ENCODE measurements at regions not wholly inside any gene's neighbourhood (a gene's known extent, or its start where the extent isn't known, plus 50 kb on each side); places are given as distances from the start of the nearest gene placed in this dataset.
A peak's percentile ranks its signal among the peaks of the same experiment; 100 is the strongest.
"Not testable (repeated sequence)": the region's sequence is repeated elsewhere in the genome, so short reads cannot be mapped to it uniquely, and the experiment has no call there.

- H3K4me1 Mint-ChIP-seq: not testable (repeated sequence)
Observed at GRCh38 chr12:8355531-8355930, 100.2 kb upstream of the CLEC6A start.

DNA sequence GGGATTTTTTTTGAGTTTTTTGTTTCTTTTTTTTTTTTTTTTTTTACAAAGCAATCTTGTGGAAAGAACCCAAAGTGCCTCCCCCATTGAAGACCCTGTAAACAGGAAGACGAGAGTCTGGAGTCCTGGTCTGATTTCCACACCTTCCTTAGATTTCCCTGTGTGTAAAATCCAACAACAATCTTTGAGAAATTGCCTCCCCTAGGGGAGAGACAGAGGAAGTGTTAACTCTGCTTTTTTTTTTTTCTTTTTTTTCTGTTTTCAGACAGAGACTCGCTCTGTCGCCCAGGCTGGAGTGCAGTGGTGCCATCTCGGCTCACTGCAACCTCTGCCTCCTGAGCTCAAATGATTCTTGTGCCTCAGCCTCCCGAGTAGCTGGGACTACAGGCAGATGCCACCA, 82.0 kb upstream of the CLEC6A start:
- H3K27ac Mint-ChIP-seq; H3K27me3 Mint-ChIP-seq; H3K4me3 Mint-ChIP-seq; DNase-seq; H3K36me3 Mint-ChIP-seq; ATAC-seq (ENCODE audit: low read depth in 2 of 2); H3K4me1 Mint-ChIP-seq; H3K9me3 Mint-ChIP-seq: not testable (repeated sequence)

More at GRCh38 chr12:8355531-8355930, 100.2 kb upstream of the CLEC6A start:
- not testable (repeated sequence) for H3K27ac Mint-ChIP-seq; ATAC-seq (ENCODE audit: low read depth in 2 of 2); H3K9me3 Mint-ChIP-seq; DNase-seq; H3K36me3 Mint-ChIP-seq; H3K4me3 Mint-ChIP-seq
- H3K27me3 Mint-ChIP-seq: peaks cover 0 to 11% (median 4%) of the 10 kb centered on the region in 3 donors

DNA sequence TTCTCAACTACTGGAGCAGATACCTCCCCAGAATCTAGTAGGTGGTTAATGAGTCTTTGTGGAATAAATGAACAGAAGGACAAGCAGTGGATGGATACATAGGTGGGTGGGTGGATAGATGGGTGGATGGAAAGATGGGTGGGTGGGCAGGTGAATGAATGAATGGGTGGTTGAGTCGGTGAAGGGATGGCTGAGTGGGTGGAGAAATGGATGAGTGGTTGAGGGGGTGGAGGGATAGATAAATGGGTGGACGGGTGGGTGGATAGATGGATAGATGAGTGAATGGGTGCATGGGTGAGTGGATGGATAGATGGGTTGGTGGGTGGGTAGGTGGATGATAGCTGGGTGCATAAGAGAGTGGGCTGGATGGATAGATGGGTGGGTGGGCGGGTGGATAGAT, 80.6 kb upstream of the CLEC6A start:
- not testable (repeated sequence) for H3K9me3 Mint-ChIP-seq; H3K27ac Mint-ChIP-seq; H3K27me3 Mint-ChIP-seq; H3K4me1 Mint-ChIP-seq; H3K36me3 Mint-ChIP-seq; DNase-seq; H3K4me3 Mint-ChIP-seq; ATAC-seq (ENCODE audit: low read depth in 2 of 2)

DNA sequence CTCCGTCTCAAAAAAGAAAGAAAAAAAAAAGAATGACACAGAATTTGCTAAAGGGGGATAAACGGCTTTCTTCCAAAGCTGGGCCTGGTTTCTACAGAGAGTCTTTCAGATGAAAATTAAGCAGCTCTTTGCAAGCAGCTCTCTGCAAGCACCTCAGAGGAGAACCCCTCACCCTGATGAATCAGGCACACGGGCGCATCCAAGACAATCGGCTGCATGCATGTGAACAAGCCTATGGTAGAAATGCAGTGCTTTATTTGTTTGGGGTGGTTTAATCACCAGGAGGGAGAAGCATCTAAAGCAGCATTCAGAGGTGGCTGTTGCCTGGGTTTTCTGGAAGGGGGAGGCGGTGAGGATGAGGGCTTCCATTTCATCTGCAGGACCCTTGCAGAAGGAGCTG, 78.0 kb upstream of the CLEC6A start:
- DNase-seq; H3K36me3 Mint-ChIP-seq; H3K4me3 Mint-ChIP-seq; H3K9me3 Mint-ChIP-seq; H3K27ac Mint-ChIP-seq; H3K4me1 Mint-ChIP-seq; ATAC-seq (ENCODE audit: low read depth in 2 of 2): not testable (repeated sequence)
- H3K27me3 Mint-ChIP-seq: peaks cover 0 to 12% (median 8%) of the 10 kb centered on the region in 3 donors

- not testable (repeated sequence) for H3K4me1 Mint-ChIP-seq; H3K9me3 Mint-ChIP-seq; ATAC-seq (ENCODE audit: low read depth in 2 of 2); H3K36me3 Mint-ChIP-seq; H3K27ac Mint-ChIP-seq; DNase-seq; H3K4me3 Mint-ChIP-seq
- H3K27me3 Mint-ChIP-seq: peaks cover 0 to 25% (median 8%) of the 10 kb centered on the region in 3 donors
Observed at GRCh38 chr12:8382556-8382955, 73.2 kb upstream of the CLEC6A start.

DNA sequence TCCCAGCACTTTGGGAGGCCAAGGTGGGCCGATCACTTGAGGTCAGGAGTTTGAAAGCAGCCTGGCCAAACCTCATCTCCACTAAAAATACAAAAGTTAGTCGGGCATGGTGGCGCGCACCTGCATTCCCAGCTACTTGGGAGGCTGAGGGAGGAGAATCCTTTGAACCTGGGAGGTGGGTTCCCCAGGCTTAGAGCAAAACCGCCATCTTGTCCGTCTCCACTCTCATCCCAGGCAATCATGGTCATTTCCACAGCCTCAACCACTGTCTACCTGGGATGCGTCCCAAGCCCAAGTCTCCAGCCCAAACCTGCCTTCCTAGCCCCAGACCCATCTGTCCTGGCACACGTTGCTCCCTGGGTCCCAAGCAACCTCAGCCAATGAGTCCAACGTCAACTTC, 71.1 kb upstream of the CLEC6A start:
- H3K27ac Mint-ChIP-seq; H3K36me3 Mint-ChIP-seq; ATAC-seq (ENCODE audit: low read depth in 2 of 2); H3K4me3 Mint-ChIP-seq; DNase-seq; H3K4me1 Mint-ChIP-seq; H3K9me3 Mint-ChIP-seq: not testable (repeated sequence)
- H3K27me3 Mint-ChIP-seq: peaks cover 0 to 37% (median 8%) of the 10 kb centered on the region in 3 donors

DNA sequence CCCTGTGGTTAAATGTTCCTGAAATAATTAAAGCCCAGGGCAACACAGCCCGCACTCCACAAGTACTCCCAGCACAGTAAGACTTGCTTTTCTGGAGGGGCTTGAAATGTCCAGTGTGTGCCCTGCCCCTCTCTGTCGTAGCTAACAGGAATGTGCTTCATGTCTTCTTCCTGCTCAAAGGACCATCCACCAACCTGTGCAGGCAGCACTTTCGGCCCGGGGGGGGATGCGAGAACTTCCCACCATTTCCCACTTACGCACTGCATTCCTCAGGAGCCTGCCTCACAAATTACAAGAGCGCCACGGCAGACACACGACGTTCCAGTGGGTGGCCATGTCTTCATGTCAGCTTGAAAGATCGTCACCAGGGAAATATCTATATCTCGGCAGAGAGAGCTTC, 70.3 kb upstream of the CLEC6A start:
- not testable (repeated sequence) for DNase-seq; H3K9me3 Mint-ChIP-seq; H3K4me1 Mint-ChIP-seq; ATAC-seq (ENCODE audit: low read depth in 2 of 2); H3K4me3 Mint-ChIP-seq; H3K36me3 Mint-ChIP-seq; H3K27ac Mint-ChIP-seq
- H3K27me3 Mint-ChIP-seq: peaks cover 0 to 40% (median 8%) of the 10 kb centered on the region in 3 donors

- not testable (repeated sequence) for H3K9me3 Mint-ChIP-seq; H3K4me3 Mint-ChIP-seq; ATAC-seq (ENCODE audit: low read depth in 2 of 2); H3K27ac Mint-ChIP-seq; H3K36me3 Mint-ChIP-seq; DNase-seq; H3K4me1 Mint-ChIP-seq
- H3K27me3 Mint-ChIP-seq: peaks cover 0 to 35% (median 8%) of the 10 kb centered on the region in 3 donors
Observed at GRCh38 chr12:8386661-8387060, 69.1 kb upstream of the CLEC6A start.

GRCh38 chr12:8389296-8389695, 66.5 kb upstream of the CLEC6A start:
- not testable (repeated sequence) for H3K4me1 Mint-ChIP-seq; ATAC-seq (ENCODE audit: low read depth in 2 of 2); H3K9me3 Mint-ChIP-seq; DNase-seq; H3K27ac Mint-ChIP-seq; H3K36me3 Mint-ChIP-seq
- peaks cover 7 to 44% (median 16%) of the 10 kb centered on the region in 3 donors for H3K27me3 Mint-ChIP-seq
- peak overlapping the region; percentile 43 to 80 (median 72) for H3K4me3 Mint-ChIP-seq

DNA sequence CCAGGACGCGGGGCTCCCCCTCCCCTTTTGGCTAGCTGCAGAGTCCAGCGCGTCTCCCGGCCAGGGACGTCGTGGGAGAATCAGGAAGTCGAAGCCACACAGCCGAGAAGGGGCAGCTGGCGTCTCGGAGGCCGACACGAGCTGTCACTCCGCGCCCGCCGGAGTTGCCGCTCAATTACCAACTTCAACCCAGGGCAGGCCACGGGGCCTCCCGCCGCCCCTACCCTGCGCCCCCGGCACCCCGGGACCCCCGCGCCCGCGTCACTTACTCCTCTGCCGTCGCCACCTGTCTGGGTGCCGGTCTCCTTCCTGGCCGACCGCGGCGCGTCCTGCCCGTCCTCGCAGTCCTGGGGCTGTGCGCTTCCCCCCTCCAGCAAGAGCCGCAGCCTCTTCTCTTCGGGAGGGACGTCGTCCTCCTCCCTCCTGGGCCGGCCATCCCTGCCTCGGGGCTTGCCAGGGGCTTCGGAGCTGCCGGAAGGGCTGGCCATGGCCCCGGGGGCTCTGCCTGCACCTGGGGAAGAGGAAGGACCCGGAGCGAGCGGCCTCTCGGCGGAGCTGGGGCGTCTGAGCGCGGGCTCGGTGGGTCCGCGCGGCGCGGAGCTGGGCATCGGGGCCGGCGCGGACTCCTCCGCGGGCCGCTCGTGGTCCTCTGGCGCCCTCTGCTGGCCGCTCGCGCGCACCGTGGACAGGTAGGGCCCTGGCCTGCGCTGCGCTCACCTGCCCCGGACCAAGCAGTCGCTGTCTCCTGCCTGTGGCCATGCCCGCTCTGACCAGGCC, 65.6 kb upstream of the CLEC6A start:
- peak; percentile 45 to 52 for ATAC-seq (ENCODE audit: low read depth in 2 of 2)
- not testable (repeated sequence) for H3K36me3 Mint-ChIP-seq

GRCh38 chr12:8396225-8397071, 59.3 kb upstream of the CLEC6A start:
- Mint-ChIP-seq H3K4me3 (peak overlapping the region in 7 of 8 donors; percentile 57 to 76 (median 70)), H3K27me3 (peaks cover 14 to 44% (median 16%) of the 10 kb centered on the region in 3 donors)
- H3K27ac Mint-ChIP-seq, H3K9me3 Mint-ChIP-seq, H3K36me3 Mint-ChIP-seq, H3K4me1 Mint-ChIP-seq: not testable (repeated sequence)
- ATAC-seq (ENCODE audit: low read depth in 2 of 2) (peak; percentile 79 to 81), DNase-seq (peak; percentile 57)

More for the DNA sequence above, 65.6 kb upstream of the CLEC6A start:
- Mint-ChIP-seq H3K4me3 (peak overlapping the region in 7 of 8 donors; percentile 64 to 88 (median 72)), H3K27me3 (peaks cover 7 to 39% (median 11%) of the 10 kb centered on the region in 3 donors)
- not testable (repeated sequence) for H3K4me1 Mint-ChIP-seq, H3K27ac Mint-ChIP-seq, H3K9me3 Mint-ChIP-seq
- peak; percentile 50 for DNase-seq

GRCh38 chr12:8397378-8397777, 58.4 kb upstream of the CLEC6A start:
- H3K4me3 Mint-ChIP-seq: peak overlapping the region in 1 of 8 donors; percentile 49

GRCh38 chr12:8399496-8400034, 56.2 kb upstream of the CLEC6A start:
- H3K4me3 Mint-ChIP-seq; H3K4me1 Mint-ChIP-seq; DNase-seq; H3K9me3 Mint-ChIP-seq; H3K36me3 Mint-ChIP-seq; ATAC-seq (ENCODE audit: low read depth in 2 of 2): not testable (repeated sequence)
- Mint-ChIP-seq H3K27ac (peak overlapping the region in 1 of 6 donors; percentile 47), H3K27me3 (peaks cover 8 to 38% (median 17%) of the 10 kb centered on the region in 3 donors)

More at GRCh38 chr12:8397378-8397777, 58.4 kb upstream of the CLEC6A start:
- not testable (repeated sequence) for H3K4me1 Mint-ChIP-seq; H3K9me3 Mint-ChIP-seq; DNase-seq; ATAC-seq (ENCODE audit: low read depth in 2 of 2); H3K36me3 Mint-ChIP-seq; H3K27ac Mint-ChIP-seq
- peaks cover 14 to 38% (median 21%) of the 10 kb centered on the region in 3 donors for H3K27me3 Mint-ChIP-seq
